Adrenal gland (tissue), 5 donors: ENCODE measurements at regions not wholly inside any gene's neighbourhood (a gene's known extent, or its start where the extent isn't known, plus 50 kb on each side); places are given as distances from the start of the nearest gene placed in this dataset.

ENCODE experiments used
- POLR2A ChIP-seq, 2 donors: fragments of 450-650 bp; IDR thresholded peaks; one replicate each; pipeline ENCODE4 v1.6.1; 2017; ENCODE audit warnings: antibody characterized with exemption in 2 of 2, mild to moderate bottlenecking in 2 of 2, moderate library complexity in 1 of 2
- TF ChIP-seq, protein P1 (sequence below), 6 experiments: fragments of 450-650 bp in 4 of 6; fragments of 200-600 bp in 2 of 6; sonication (generic) in 1 of 6; IDR thresholded peaks; 1 replicate in 5 of 6; 2 replicates in 1 of 6; pipeline versions ENCODE4 v1.5.1 to v1.8.0; 2016 to 2021; ENCODE audit warnings: antibody characterized with exemption in 6 of 6, mild to moderate bottlenecking in 2 of 6, moderate library complexity in 1 of 6
- donor health status: DM: no; HTN: no; CAD: no.

DNA sequence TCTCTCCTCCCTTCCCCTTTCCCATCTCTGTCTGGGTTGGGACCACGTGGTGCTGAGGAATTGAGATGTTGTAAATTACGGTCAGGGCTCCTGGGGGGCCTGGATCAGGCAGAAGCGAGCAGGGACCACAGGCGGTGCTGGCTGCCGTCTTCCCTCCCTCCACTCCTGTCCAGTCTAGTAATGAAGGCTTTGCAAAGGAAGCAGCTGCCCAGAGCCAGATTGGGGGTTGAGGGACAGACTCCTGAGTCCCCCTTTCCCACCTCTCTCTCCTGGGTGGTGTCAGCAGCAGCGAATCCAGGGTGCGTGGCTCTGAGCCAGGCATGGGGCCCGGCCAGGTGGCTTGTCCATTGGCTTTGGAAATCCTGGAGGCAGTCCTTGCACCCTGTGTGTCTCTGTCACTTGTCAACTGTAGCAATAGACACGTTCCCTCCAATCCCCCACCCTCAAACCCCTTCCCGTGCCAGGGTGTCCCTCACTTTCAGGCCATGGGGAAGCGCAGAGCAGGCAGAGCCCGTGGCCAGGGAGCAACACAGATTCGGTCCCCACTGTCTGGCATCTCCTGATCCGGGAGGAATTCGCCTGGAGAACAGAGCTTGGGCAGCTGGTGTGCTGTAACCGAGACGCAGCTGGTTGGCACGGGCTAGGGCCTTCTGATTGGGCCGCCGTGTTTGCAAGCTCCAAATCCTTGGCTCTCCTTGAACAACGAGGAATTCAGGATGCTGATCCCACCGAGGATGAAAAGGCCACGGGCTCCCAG is 64.8 kb upstream of the WNT4 start:
- TF ChIP-seq, protein P1, sequence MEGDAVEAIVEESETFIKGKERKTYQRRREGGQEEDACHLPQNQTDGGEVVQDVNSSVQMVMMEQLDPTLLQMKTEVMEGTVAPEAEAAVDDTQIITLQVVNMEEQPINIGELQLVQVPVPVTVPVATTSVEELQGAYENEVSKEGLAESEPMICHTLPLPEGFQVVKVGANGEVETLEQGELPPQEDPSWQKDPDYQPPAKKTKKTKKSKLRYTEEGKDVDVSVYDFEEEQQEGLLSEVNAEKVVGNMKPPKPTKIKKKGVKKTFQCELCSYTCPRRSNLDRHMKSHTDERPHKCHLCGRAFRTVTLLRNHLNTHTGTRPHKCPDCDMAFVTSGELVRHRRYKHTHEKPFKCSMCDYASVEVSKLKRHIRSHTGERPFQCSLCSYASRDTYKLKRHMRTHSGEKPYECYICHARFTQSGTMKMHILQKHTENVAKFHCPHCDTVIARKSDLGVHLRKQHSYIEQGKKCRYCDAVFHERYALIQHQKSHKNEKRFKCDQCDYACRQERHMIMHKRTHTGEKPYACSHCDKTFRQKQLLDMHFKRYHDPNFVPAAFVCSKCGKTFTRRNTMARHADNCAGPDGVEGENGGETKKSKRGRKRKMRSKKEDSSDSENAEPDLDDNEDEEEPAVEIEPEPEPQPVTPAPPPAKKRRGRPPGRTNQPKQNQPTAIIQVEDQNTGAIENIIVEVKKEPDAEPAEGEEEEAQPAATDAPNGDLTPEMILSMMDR (IDR thresholded peaks at IDR 0.05), result no peak
- TF ChIP-seq POLR2A (IDR thresholded peaks at IDR 0.05), result no peak
